GM13977 (cell line): ENCODE measurements at regions not wholly inside any gene's neighbourhood (a gene's known extent, or its start where the extent isn't known, plus 50 kb on each side); places are given as distances from the start of the nearest gene placed in this dataset.

Experiments used
- DNase-seq: peaks from one replicate; pipeline ENCODE4 v3.0.0; 2012; ENCODE audit warnings: low spot score
- in situ Hi-C: fragments of 300-500 bp; cut with MboI; formaldehyde crosslinking; loops from one replicate; pipeline ENCODE4 v1.12.0; 2022; ENCODE audit warnings: low sequenced_read_pairs, low pct_unique_long_range_greater_than_20kb, mixed read lengths, inconsistent platforms; ENCODE audit not compliant: unreplicated experiment
- TF ChIP-seq, protein P1 (sequence below): IDR thresholded peaks from 2 replicates; pipeline ENCODE4 v1.5.1; 2012; ENCODE audit warnings: mild to moderate bottlenecking, control low read depth; ENCODE audit not compliant: insufficient read depth; ENCODE audit errors: extremely low read depth, missing control alignments

DNA sequence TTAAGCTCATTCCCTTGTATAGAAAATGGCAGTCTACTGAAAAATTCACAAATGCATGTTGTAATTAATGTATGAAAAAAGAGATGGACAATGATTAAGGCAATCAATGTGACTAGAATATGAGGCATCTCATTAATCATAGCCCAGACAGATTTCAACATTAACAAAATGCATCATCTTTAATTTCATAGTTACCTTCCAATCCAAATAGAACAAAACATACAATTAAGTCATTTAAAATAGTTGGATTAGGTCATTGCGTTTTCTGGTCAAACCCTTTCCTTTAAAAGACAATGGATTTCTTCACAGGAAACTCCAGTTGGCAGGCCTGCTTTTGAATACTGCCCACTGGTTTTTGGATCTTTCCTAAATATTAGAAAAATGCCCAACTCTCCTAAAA, 203.9 kb downstream of the HAO1 start:
- TF ChIP-seq, protein P1, sequence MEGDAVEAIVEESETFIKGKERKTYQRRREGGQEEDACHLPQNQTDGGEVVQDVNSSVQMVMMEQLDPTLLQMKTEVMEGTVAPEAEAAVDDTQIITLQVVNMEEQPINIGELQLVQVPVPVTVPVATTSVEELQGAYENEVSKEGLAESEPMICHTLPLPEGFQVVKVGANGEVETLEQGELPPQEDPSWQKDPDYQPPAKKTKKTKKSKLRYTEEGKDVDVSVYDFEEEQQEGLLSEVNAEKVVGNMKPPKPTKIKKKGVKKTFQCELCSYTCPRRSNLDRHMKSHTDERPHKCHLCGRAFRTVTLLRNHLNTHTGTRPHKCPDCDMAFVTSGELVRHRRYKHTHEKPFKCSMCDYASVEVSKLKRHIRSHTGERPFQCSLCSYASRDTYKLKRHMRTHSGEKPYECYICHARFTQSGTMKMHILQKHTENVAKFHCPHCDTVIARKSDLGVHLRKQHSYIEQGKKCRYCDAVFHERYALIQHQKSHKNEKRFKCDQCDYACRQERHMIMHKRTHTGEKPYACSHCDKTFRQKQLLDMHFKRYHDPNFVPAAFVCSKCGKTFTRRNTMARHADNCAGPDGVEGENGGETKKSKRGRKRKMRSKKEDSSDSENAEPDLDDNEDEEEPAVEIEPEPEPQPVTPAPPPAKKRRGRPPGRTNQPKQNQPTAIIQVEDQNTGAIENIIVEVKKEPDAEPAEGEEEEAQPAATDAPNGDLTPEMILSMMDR: no peak
- no peak for DNase-seq
- in situ Hi-C loops: no loop called here

DNA sequence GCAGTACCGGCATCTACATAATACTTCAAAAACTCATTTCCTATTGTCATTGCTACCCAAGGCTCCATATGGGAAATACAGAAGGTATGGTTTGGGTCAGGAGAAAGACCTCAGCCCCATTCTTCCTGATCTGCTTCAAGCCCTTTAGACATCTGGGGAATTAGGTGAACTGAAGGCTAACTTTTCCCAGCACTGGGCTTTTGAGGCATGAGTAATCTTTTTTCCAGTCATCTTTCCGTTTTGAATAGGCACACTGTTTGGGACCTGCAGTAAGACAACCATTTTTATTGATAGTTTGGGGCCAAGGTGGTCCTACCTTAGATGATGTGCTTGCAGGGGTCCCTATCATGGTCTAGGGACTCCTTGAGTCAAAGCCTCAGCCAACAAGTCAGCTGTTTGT, 198.4 kb downstream of the HAO1 start:
- no peak for DNase-seq
- TF ChIP-seq, protein P1: no peak
- in situ Hi-C loops: no loop called here

DNA sequence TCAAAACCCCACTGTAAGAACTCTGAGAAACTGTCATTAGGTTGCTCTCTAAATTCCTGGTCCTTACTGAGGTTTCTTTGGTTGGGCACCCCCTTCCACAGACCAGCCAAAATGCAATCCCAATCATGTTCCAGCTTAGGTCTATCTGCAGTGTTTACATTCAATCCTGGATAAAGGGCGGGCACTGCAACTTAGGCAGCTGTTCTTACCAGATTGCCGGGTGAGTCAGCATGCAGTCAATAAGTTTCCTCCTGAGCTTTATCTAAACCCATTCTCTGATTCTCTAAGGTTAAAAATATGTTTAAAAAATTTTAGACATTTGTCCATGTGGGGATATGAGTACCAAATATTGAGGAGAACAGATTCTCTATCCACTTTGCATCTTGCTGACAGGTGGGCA, 197.8 kb downstream of the HAO1 start:
- in situ Hi-C loops: no loop called here
- TF ChIP-seq, protein P1: no peak
- DNase-seq: no peak

DNA sequence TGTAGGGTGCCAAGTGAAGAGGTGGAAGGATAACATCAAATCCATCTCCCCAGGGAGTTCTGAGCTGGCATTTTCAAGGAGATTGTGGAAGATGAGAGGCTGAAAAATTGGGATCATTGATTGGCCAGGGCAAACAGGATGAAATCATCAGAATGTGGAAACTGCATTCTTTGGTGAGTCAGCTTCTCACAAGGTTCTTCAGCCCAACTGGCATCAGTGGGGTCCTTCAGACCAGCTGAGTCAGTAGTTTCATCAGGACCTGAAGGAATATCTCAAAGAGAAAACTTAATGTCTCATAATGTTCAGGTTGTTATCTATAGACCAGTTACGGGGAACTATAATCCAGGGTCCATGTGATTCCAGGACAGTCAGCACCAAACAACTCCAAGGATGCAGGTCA, 195.8 kb downstream of the HAO1 start:
- in situ Hi-C loops: no loop called here
- TF ChIP-seq, protein P1: no peak

DNA sequence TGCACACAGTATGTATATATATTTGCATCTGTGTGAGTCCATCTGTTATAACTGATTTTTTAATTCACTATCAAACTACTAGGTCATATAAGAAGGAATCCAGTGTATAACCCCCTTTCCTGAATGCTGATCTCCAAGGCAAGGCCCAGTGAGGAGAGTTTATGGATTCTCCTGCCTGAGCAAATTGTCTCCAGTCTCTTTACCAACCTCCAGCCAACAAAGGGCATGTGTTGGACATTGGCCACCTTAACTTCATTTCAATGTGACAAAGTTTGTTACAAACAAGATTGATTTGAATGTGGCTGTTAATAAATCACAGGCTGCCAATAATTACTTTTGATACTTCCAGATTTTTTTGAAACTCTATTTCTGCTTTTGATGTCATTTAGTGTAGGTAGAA, 191.6 kb downstream of the HAO1 start:
- DNase-seq: no peak
- TF ChIP-seq, protein P1: no peak
- in situ Hi-C loops: no loop called here

More for the DNA sequence above, 195.8 kb downstream of the HAO1 start:
- no peak for DNase-seq

DNA sequence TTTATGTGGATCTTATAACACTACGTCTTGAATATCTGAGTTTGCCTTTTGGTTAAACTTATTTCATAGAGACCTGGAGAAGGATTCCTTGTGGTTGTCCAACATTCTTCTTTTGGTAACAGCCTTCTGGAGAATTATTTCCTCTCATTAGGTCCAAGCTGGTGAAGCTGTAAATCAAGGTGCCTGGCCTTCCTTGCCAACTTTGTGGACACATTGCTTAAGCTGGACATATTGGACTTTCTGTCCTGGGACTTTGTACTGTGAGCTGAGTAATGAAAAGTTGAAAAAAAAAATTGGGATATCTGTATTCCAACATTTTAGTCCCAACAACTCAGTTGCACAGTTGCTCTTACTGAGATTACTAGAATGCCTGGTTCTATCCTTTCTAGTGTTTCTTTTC, 186.2 kb downstream of the HAO1 start:
- no peak for DNase-seq

More for the DNA sequence above, 186.2 kb downstream of the HAO1 start:
- in situ Hi-C loops: no loop called here
- TF ChIP-seq, protein P1: no peak
